Activated CD8-positive, alpha-beta T cell treated with anti-CD3 and anti-CD28 coated beads for 36 hours (primary cell): ENCODE measurements at regions not wholly inside any gene's neighbourhood (a gene's known extent, or its start where the extent isn't known, plus 50 kb on each side); places are given as distances from the start of the nearest gene placed in this dataset.

Experiments
- ATAC-seq: fragments of 200-7000 bp; cut with Tn5 transposase; one replicate; pipeline ENCODE4 v1.10.0; 2021; ENCODE audit warnings: mild to moderate bottlenecking, moderate library complexity
- CTCF ChIA-PET: fragments of 350-600 bp; sonication (Branson Sonifier 250); formaldehyde crosslinking; loops from one replicate; lab custom pipeline; 2021; ENCODE audit warnings: antibody characterized with exemption; lab: Charles Lee
- POLR2A ChIA-PET: fragments of 350-600 bp; sonication (Branson Sonifier 250); formaldehyde crosslinking; loops from one replicate; lab custom pipeline; 2021; ENCODE audit warnings: antibody characterized with exemption; lab: Charles Lee
- DNase-seq: peaks from one replicate; pipeline ENCODE4 v3.0.0-alpha.2; 2020
- H3K27ac Mint-ChIP-seq: one replicate; pipeline ENCODE4 v1.8.0; 2021; ENCODE audit warnings: mild to moderate bottlenecking, mixed read lengths
- H3K27me3 Mint-ChIP-seq: one replicate; pipeline ENCODE4 v1.8.0; 2021; ENCODE audit warnings: mixed read lengths
- H3K36me3 Mint-ChIP-seq: one replicate; pipeline ENCODE4 v1.8.0; 2021; ENCODE audit warnings: low read depth, mixed read lengths
- H3K4me1 Mint-ChIP-seq: one replicate; pipeline ENCODE4 v1.8.0; 2021; ENCODE audit warnings: low read depth, mixed read lengths
- H3K4me3 Mint-ChIP-seq: one replicate; pipeline ENCODE4 v1.8.0; 2021; ENCODE audit warnings: mild to moderate bottlenecking, moderate library complexity, mixed read lengths
- H3K9me3 Mint-ChIP-seq: one replicate; pipeline ENCODE4 v1.8.0; 2021; ENCODE audit warnings: mixed read lengths
- intact Hi-C: fragments of 100-400 bp; cut with micrococcal nuclease; formaldehyde crosslinking; loops from one replicate; pipeline ENCODE4 v1.10.0; 2022
- TF ChIP-seq, protein P1 (sequence below): fragments of 200-600 bp; IDR thresholded peaks from one replicate; pipeline ENCODE4 v1.8.0; 2022; ENCODE audit warnings: antibody characterized with exemption, mild to moderate bottlenecking

DNA sequence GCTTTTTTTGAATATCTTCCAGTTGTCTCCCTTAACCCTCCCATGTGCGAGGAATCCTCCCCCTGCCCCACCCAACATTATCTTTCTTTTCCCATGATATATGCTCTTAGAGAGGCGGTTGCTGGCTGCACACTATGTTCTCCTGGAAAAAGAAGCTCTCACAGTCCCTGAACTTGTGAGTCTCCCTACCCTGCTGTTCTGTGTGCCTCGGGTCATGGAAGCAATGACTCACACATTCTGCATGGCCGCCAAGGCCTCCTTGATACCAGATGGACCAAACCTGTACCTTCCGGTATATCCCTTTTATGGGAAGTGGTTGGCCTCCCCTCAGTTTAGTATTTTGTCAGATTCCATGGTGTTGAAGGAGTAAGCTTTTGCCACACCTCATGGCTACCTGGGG, 705.4 kb downstream of the SLITRK6 start:
- intact Hi-C loops = no loop called here
- TF ChIP-seq, protein P1, sequence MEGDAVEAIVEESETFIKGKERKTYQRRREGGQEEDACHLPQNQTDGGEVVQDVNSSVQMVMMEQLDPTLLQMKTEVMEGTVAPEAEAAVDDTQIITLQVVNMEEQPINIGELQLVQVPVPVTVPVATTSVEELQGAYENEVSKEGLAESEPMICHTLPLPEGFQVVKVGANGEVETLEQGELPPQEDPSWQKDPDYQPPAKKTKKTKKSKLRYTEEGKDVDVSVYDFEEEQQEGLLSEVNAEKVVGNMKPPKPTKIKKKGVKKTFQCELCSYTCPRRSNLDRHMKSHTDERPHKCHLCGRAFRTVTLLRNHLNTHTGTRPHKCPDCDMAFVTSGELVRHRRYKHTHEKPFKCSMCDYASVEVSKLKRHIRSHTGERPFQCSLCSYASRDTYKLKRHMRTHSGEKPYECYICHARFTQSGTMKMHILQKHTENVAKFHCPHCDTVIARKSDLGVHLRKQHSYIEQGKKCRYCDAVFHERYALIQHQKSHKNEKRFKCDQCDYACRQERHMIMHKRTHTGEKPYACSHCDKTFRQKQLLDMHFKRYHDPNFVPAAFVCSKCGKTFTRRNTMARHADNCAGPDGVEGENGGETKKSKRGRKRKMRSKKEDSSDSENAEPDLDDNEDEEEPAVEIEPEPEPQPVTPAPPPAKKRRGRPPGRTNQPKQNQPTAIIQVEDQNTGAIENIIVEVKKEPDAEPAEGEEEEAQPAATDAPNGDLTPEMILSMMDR = no peak
- Mint-ChIP-seq H3K4me1 (no peaks in the 10 kb centered on the region), H3K9me3 (peaks cover 1% of the 10 kb centered on the region), H3K4me3 (no peak overlapping the region), H3K27ac (no peak overlapping the region), H3K27me3 (no peaks in the 10 kb centered on the region), H3K36me3 (no peaks in the 10 kb centered on the region)
- no peak for DNase-seq
- ATAC-seq = no peak
- CTCF ChIA-PET = no interaction called here
- POLR2A ChIA-PET = interaction anchor here (0.7 kb wide), 1 partner anchor 14 kb away, joined by 4 read pairs; no protein-coding TSS in a partner anchor

DNA sequence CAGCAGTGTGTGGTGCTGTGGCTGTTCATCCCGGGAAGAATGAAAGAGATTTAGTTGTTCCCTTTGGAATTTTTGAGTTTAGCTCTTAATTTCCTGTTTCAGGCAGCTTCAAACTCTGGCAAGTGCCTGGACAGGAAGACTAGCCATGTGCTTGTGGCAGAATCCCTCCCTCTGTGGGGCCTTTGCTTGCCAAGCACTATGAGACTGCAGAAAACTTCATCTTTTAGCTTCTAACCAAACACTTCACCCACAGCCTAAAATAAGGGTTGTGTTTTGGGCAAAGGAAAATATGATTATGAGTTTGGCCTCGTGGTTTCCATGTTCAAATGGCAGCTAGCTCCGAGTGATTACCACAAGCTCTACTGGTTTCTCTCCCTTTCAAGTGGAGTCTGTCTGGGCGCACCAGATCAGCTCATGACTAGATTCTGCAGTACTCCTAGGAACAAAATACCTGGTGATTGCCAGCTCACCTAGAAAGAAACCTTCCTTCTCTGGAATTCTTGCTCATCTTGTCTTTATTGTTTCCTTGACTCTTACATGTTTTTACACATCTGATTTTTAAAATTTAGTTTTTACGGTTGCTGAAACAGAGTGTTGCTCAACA, 707.5 kb downstream of the SLITRK6 start:
- ATAC-seq (no peak), DNase-seq (no peak)
- Mint-ChIP-seq H3K27me3 (no peaks in the 10 kb centered on the region), H3K4me1 (no peaks in the 10 kb centered on the region), H3K4me3 (no peak overlapping the region), H3K36me3 (no peaks in the 10 kb centered on the region), H3K9me3 (peaks cover 1% of the 10 kb centered on the region), H3K27ac (no peak overlapping the region)
- intact Hi-C loops = no loop called here
- POLR2A ChIA-PET = no interaction called here
- TF ChIP-seq, protein P1 = no peak
- CTCF ChIA-PET = no interaction called here

DNA sequence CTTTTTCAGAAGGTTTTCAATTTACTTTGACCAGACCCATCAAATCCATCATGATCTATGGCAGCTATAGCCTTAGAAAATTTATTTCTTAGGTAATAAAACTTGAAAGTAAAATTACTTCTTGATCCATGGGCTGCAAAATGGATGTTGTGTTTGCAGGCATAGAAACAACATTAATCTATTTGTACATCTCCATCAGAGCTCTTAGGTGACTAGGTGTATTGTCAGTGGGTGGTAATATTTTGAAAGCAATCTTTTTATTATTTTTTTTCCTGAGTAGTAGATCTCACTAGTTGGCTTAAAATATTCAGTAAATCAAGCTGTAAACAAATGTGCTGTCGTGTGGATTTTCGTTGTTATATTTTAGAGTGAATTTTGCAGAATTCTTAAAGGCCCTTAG, 710.0 kb downstream of the SLITRK6 start:
- intact Hi-C loops = no loop called here
- CTCF ChIA-PET = no interaction called here
- no peak for DNase-seq
- POLR2A ChIA-PET = no interaction called here
- no peak overlapping the region for H3K27ac Mint-ChIP-seq
- no peaks in the 10 kb centered on the region for H3K4me1 Mint-ChIP-seq
- TF ChIP-seq, protein P1 = no peak
- no peaks in the 10 kb centered on the region for H3K27me3 Mint-ChIP-seq
- H3K9me3 Mint-ChIP-seq = peaks cover 5% of the 10 kb centered on the region
- H3K4me3 Mint-ChIP-seq = no peak overlapping the region
- H3K36me3 Mint-ChIP-seq = no peaks in the 10 kb centered on the region
- no peak for ATAC-seq

DNA sequence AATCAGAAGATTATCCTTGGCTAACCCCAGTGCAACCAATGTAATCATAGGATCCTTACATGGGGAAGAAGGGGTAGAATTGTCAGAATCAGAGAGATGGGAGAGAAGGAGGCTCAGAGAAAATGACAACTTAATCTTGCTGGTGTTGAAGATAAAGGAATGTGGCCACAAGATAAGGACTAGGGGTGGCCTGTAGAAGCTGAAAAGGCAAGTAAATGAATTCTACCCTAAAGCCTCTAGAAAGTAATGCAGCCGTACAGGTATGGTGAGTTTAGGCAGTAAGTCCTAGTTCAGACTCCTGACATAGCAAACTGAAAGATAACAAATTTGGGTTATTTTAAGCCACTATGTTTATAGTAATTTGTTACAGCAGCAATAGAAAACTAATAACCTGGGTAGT, 718.5 kb downstream of the SLITRK6 start:
- TF ChIP-seq, protein P1 = no peak
- ChIA-PET CTCF (no interaction called here), POLR2A (no interaction called here)
- Mint-ChIP-seq H3K4me1 (no peaks in the 10 kb centered on the region), H3K27ac (no peak overlapping the region), H3K36me3 (no peaks in the 10 kb centered on the region), H3K27me3 (no peaks in the 10 kb centered on the region), H3K4me3 (no peak overlapping the region), H3K9me3 (peaks cover 3% of the 10 kb centered on the region)
- DNase-seq = no peak
- no peak for ATAC-seq
- intact Hi-C loops = no loop called here

DNA sequence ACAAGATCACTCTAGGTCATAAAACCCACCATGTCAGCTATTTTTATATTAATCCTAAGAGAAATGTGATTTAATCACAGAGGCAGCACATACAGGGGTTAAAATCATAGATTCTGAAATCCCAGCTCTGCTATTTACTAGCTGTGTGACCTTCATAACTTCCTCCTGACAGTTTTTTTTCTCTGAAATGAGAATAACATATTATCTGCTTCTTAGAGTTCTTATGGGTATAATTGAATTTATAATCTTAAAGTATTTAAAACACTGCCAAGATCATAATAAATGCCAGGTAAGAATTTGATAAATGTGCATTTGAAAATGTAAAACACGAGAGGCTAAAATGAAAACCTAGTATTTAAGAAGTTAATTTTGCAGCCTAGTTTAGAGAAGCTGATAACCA, 722.9 kb downstream of the SLITRK6 start:
- CTCF ChIA-PET = no interaction called here
- Mint-ChIP-seq H3K27ac (no peak overlapping the region), H3K4me3 (no peak overlapping the region), H3K27me3 (no peaks in the 10 kb centered on the region), H3K4me1 (no peaks in the 10 kb centered on the region), H3K9me3 (no peaks in the 10 kb centered on the region), H3K36me3 (no peaks in the 10 kb centered on the region)
- intact Hi-C loops = no loop called here
- ATAC-seq = no peak
- POLR2A ChIA-PET = no interaction called here
- DNase-seq = no peak
- TF ChIP-seq, protein P1 = no peak
